CD4-positive, alpha-beta T cell treated with Interleukin-15 for 1 hour (primary cell): ENCODE measurements at regions not wholly inside any gene's neighbourhood (a gene's known extent, or its start where the extent isn't known, plus 50 kb on each side); places are given as distances from the start of the nearest gene placed in this dataset.
"Not testable (repeated sequence)": the region's sequence is repeated elsewhere in the genome, so short reads cannot be mapped to it uniquely, and the experiment has no call there.

ENCODE experiments used
- DNase-seq: peaks from one replicate; pipeline ENCODE4 v3.0.0-alpha.2; 2020

DNA sequence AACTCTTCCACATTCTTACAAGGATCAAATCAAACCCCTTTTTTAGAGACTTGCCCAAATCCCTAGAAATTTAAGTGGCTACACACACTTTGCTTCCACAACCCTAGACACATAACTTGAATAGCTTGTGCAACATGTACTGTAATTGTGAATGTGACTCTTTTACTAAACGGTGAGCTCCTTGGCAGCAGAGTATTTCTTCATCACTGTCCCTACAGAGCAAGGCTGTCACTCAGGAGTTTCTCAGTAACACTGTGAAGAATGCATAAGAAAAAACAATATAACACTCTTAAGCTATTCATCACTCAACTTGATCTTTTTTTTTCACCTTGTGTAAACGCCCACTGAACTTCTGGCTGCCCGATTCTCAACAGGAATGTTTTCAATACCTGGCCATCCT is 53.8 kb upstream of the ADAMTS18 start:
- no peak for DNase-seq

DNA sequence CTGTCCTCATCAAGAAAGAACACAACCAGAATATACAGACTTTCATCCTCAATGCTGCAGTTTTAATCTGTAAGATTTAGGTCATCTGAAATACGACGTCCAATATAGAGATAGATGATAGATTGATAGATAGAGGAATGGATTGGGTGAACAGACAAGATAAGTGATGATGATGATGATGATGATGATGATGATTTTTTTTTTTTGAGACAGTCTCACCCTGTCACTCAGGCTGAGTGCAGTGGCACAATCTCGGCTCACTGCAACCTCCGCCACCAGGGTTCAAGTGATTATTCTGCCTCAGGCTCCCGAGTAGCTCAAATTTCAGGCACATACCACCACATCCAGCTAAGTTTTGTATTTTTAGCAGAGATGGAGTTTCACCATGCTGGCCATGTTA is 56.3 kb upstream of the ADAMTS18 start:
- DNase-seq, result no peak

DNA sequence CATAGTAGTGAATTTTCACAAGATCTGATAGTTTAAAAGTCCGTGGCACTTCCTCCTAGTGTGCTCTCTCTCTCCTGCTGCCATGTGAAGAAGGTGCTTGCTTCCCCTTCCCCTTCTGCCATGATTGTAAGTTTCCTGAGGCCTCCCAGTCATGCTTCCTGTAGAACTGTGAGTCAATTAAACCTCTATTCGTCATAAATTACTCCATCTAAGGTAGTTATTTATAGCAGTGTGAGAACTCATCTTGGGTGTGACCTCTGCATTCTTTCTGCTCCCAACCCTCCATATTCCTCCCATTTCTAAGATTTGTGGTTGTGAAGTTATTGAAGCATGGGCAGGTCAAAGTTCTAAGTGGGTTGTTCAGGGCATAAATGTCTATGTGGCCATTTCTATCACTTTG is 62.1 kb upstream of the ADAMTS18 start:
- no peak for DNase-seq

DNA sequence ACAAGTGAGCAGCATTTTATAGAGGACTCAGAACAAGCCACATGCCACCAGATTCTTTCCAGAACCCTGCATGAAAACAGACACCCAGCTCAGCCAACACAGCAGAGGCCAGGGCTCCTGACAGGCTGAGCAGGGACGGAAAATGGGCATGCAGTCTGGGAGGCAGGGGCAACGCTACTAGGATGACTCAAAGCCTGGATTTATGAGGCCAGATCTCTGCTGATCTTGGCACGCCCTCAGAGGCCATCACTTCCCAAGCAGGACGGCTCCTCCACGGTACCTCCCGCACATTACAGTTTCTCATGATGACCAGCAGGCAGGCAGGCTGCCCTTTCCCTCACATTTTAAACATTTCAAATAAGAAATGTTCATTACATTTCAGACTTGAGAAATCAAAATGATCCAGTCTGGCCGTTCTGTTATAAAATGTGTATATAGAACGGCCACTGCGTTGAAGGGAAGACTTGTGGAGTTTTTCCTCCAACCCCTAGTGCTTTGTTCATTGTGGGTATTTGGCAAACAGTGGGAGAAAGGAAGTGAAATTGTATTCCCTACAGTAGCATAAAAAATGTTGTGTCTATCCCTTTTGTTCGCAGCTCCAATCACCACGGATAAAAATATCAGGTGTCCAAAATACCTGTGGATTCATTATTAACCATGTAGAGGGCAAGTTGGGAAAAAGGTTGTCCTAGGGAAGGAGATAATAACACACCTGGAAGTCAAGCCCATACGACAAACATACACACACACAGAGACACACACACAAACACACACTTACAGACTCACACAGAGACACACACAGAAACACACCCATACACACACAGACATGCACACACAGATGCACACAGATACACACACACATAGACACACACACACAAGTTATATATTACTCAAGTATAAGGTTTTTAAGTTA is 64.8 kb upstream of the ADAMTS18 start:
- no peak for DNase-seq

DNA sequence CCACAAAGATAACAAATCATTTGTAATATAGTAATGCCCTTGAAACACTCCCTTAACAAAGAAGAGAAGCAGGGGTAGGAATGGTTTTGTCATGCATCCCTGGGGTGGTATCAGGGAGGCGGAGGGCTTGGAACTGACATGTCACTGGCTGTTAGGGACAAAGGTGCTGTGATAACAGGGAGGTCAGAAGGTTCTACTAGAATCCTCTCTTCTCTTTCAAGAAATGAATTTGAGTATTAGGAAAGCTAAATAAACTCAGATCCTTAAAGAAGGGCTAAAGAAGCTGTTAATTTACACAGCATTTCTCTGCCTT is 65.4 kb upstream of the ADAMTS18 start:
- DNase-seq, result no peak

DNA sequence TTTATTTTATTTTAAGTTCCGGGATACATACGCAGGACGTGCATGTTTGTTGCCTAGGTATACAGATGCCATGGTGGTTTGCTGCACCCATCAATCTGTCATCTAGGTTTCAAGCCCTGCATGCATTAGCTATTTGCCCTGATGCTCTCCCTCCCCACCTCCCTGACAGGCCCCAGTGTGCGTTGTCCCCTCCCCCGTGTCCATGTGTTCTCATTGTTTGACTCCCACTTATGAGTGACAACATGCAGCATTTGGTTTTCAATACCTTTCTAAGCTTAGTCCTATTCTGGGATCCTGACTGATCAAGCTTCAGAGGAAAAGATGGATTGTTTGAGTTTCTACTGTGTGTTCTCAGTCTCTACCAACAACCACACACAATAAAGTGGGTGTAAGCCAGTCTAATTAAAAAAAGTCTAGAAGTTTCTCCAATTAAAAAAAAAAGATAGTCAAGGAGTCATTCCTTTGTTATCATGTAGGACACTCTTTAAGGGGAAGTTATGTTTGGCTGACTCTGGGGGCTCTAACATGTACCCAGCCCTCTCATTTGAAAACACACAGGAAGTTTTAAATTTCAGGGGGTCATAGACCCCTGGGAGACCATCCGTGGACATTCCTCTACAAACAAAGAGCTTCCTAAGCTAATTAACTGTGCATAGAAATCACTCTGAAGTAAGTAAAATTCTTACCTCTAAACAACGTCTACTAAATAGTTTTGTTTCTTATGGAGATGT is 66.3 kb upstream of the ADAMTS18 start:
- DNase-seq, result no peak

DNA sequence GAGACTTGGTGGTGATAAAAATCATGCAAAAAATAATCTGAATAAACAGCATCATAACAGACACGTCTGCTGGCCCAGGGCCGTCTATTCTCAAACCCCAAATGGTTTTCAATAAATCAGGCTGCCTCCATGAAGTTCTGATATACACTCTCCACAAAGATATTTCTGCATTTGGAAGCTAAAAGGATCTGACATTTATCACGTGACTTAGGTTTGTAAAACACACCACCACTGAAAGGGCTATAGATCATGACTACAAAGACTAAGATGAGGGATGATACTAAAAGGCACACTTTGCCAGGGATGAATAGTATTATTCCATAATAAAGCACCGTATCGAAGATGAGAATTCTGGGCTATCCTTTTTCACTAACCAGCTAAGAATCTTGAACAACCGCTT is 67.6 kb upstream of the ADAMTS18 start:
- DNase-seq, result no peak

DNA sequence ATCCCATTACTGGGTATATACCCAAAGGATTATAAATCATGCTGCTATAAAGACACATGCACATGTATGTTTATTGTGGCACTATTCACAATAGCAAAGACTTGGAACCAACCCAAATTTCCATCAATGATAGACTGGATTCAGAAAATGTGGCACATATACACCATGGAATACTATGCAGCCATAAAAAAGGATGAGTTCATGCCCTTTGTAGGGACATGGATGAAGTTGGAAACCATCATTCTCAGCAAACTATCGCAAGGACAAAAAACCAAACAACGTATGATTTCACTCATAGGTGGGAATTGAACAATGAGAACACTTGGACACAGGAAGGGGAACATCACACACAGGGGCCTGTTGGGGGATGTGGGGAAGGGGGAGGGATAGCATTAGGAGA is 71.7 kb upstream of the ADAMTS18 start:
- not testable (repeated sequence) for DNase-seq

DNA sequence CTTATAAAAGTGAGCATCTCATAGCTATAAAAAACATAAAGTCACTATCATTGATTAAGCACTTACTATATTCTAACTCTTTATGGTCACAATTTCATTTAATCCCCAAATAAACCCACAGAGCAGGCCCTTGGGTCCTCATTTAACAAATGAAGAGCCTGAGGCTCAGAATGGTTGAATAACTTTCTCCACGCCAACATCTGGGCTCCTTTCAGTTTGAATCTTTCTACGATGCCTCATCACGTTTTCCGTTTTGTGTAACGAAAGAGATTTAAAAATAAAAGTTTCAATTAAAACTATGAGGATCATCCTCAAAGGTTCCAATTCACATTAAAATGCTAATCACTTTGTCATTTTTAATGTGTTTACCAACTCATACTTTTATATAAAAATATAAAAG is 74.2 kb upstream of the ADAMTS18 start:
- DNase-seq, result no peak

DNA sequence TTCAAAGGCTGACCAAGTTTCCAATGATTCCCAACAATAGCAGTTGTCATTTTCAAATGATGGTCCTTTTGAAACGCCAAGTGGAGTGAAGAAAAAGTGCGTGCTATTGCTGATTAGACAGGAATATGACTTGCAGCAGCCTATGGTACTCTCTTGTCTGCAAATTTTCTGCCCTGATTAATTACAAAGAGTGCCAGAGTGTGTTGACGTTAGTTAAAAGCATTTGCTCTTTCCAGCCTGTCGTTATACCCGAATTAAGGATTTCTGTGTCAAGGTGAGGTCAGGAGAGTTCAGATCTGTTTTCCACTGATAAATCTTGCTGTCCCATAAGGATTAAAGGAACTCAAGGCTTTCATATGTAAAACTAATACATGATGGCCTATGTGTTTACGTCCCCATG is 75.0 kb upstream of the ADAMTS18 start:
- DNase-seq, result no peak

DNA sequence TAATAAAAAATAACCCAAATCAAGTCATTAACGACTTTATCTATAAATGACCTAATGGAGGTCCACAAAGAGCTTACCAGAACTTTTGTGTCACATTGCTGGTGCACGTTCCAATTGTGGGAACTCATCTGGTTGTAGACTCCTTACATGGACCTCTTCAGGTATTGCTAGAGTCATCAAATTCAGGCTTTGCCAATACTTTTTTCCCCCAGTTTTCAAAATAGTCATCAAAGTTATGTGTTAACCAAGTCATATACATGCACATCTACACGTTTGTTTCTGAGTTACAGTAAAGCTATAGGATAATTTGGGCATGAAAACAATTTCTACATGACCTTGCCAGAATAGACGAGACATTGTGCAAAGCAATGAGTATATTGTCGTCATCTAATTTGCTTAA is 76.2 kb upstream of the ADAMTS18 start:
- no peak for DNase-seq

DNA sequence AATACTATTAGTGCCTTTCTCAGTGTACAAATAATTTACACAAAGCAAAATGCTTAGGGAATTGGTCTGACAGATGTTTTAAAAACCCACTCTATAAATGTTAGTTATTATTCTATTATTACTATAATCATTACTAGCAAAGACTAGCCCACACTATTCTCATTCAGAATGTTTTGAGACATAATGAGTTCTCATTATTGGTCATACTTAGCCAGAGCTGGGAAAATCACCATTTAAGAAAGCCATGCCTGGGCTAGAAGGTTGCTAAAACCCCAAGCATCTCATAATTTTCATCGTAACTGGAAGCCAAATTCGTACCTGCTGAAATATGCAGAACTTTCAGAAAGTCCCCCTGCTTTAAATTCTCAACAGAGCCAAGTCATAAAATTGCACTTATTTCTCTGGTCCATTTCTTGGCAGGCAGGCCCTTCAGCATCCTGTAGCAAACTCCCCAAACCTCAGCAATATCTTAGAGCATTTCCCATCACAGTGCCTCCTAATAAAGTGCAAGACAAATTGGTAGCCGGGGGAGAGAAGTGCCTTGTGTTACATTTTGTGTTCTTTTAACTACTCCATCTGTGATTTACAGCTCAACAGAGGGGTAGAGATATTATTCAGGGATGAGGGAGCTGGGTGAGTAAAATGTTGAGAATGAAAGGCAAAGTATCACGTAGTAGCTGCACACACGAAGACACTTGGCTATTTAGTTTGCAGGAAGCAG is 79.8 kb upstream of the ADAMTS18 start:
- DNase-seq, result no peak

DNA sequence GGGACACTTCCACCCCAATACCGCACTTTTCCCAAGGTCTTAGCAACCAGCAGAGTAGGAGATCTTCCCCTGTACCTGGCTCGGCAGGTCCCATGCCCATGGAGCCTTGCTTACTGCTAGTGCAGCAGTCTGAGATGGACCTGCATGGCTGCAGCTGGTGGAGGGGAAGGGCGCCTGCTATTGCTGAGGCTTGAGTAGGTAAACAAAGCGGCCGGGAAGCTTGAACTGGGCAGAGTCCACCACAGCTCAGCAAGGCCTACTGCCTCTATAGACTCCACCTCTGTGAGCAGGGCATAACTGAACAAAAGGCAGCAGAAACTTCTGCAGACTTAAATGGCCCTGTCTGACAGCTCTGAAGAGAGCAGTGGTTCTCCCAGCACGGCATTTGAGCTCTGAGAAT is 90.4 kb upstream of the ADAMTS18 start:
- not testable (repeated sequence) for DNase-seq

DNA sequence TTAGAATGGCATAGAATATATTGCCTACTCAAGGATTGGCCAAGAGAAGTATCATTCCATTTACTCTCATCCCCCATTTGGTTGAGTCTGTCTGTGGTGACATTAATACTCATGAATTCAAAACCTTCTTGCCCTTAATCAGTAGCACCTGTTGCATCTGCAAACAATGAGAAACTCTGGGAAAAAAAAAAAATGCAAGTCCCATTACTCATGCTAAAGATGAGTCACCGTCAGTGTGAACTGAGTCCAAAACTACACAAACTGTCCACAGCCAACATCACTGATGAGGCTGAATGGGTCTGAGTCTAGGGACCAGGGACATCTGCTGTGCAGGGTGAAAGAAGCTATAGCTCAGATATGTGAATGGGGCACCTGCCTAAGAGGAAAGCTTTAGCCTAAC is 96.9 kb upstream of the ADAMTS18 start:
- no peak for DNase-seq

DNA sequence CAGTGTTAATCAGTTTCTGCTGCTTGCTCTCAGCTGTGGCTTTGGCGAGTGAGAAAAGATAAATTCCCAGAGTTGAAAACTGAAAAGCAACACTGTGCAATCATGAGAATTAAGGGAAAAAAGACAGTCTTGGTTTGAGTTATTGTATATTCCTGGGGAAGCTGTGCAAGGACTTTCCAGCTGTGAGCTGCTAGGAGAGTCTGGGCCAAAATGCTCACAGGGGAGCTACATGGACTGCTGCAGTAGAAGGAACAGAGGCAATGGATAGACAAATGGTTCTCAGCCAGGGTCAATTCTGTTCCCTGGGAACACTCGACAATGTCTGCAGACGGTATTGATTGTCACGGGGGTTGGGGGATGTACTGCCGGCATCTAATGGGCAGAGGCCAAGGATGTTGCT is 102.0 kb upstream of the ADAMTS18 start:
- no peak for DNase-seq

DNA sequence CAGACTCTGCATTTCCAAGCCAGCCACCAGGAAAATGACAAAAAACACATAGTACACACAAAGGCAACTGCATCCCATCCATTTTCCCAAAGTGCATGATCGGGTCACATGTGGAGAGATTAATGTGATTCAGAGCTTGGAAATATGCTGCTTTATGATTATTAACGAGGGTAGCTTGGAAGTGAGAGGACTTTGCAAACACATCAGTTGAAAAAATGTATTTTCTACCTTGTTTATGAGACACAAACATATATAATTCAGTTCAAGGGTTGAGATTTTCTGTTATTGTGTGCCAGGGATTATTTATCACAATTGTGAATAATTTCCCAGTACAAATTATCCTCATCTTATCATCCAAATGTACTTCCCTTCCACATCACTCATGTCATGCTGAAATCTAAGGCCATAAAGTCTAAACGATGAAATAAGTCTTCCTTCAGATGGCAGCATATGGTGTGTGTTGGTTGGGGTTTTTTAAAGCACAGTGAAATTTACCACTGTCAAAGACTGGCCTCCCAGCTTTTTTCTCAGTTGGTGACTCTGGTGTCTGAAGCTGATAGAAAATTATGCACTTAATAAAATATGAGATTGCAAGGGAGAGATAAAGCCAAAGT is 104.7 kb upstream of the ADAMTS18 start:
- DNase-seq, result no peak

DNA sequence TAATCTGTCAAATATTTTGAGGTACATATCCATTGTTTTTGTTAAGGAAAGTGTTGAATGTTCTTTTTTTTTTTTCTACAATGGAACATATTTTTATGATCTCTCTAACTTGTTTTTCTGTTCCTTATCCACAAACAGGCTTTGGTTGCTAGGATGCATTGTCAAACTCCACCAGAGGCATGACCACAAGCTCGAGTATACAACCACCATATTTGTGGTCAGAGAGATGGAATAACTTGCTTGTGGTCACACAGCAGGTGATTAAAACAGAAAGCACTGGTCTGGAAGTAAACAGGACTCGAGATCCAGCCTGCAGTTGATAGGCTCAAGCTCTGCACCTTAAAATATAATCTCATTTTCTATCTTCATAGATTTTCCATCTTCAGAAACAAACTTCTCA is 105.8 kb upstream of the ADAMTS18 start:
- DNase-seq, result no peak

DNA sequence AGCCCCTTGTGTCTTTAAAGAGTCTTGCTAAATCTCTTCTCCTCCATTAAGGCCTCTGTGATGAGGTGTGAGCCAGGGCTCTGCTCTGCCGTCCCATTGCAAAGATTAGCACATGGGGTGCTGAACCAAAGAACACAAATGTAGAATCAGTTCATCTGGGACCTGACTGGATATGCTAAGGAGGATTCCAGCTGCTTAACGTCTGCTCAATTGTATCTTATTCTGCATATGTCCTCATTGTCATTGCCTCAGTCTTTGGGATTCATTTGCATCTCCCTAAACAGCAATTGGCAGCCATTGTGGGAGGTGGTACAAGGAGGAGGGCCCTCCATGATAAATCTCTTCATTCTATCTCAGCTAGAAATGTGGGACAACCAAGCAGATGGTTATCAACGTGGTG is 106.3 kb upstream of the ADAMTS18 start:
- DNase-seq, result no peak

DNA sequence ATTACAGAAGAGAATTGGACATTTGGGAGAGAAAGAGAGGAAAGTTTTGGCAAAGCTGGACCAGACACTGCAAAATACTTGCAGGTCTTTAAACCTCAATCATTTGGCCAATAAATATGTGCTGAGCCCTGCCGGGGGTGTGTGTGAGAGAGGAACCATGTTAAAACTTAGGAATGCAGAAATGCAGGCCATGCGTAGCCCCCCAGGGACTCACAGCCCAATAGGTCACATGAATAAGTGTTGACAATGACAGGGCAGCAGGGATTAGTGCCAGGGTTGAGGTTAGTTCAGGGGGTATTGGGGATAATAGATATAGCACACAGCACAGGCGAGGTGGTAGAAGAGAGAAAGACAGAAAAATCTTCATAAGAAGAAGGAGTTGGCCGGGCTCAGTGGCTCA is 113.3 kb upstream of the ADAMTS18 start:
- no peak for DNase-seq

DNA sequence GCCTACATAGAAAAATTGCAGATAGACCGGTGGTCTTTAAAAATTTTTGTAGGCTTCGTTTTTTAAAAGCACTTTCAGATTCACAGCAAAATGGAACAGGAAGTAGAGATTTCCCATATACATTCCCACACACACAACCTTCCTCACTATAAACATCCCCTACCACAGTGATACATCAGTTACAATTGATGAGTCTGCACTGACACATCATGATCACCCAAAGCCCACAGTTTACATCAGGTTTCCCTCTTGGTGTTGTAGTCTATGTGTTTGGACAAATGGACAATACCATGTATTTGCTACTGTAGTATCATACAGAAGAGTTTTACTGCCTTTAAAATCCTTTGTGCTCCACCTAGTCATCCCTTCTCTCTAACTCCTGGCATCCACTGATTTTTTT is 113.9 kb upstream of the ADAMTS18 start:
- DNase-seq, result no peak

DNA sequence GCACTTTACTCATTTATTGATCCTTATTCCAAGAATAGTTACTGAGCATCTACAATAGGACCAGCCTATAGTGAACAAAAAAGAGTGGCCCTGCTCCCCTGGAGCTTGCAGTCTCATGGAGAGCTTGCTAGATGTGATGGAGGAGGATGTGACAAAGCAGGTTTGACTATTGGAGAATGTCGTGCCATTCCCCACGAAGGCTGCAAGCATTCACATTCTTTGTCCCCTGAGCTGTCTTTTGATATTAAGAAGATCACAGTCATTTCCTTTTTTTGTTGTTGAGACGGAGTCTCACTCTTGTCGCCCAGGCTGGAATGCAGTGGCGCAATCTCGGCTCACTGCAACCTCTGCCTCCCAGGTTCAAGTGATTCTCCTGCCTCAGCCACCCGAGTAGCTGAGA is 115.0 kb upstream of the ADAMTS18 start:
- DNase-seq, result no peak

DNA sequence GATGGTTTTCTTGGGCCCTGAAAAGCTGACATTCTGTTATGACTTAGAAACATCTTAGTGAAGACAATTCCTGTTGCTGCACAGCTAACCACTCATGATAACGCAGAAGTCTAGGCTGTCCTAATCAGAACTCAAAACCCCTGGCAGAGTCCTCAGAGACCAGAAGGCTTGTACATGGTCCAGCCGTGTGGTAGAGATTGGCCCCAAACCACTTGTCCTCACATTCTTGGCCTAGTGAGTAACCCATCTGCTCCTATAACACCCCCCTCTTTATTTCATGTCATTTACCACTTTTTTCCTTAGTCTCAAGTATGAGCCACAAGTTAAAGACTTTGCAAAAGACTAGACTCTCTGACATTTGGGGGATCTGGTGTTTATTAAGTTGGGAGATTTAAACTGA is 116.5 kb upstream of the ADAMTS18 start:
- no peak for DNase-seq

DNA sequence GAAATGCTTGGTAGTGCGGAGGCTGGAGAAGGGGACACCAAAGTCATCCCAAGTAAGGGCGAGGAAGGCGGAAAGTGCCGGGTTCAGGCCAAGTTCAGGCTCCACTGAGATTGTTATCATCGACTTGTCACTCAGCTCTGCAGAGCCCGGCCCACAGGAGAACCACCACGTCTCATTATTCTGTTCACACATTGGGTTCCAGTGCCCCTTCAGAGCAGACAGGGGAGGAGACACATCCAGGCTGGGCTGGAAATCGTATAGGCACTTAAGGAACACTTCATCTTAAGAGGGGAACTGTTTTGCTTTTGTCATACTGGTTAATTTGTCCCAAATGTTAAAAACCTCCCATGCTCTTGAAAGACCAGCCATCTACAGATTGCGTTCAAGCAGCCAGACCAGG is 118.3 kb upstream of the ADAMTS18 start:
- DNase-seq, result no peak

DNA sequence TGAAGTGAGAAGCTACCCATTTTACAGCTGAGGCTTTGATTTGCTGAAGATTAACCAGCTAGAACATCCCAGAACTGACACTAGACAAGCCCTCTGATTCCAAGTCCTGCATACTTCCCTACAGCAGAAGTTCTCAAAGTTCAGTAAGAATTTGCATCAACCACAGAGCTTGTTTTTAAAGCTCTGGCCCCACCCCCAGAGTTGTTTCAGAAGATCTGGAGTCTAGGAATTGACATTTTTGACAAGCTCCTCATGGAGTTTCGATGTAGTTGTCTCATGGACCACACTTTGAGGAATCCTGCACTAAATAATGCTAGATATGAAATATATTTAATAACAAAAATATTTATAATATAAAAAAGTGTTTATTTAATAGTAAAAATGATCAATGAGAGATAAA is 120.3 kb upstream of the ADAMTS18 start:
- DNase-seq, result no peak
